ENCODE measurements at regions not wholly inside any gene's neighbourhood (a gene's known extent, or its start where the extent isn't known, plus 50 kb on each side); places are given as distances from the start of the nearest gene placed in this dataset.

- TF ChIP-seq CTCF (IDR thresholded peaks at IDR 0.05; ENCODE audit: low read depth, low read length, poor library complexity, severe bottlenecking), result no peak
- TF ChIP-seq EZH2phosphoT487 (IDR thresholded peaks at IDR 0.05; ENCODE audit: borderline replicate concordance, low read length), result no peak
- no peaks in the 10 kb centered on the region for H3K9me2 ChIP-seq (replicated peaks; ENCODE audit: control insufficient read depth, low read length)
- H3K79me2 ChIP-seq (ENCODE audit: control insufficient read depth, low read length), result no peaks in the 10 kb centered on the region
- no peaks in the 10 kb centered on the region for H3F3A ChIP-seq (ENCODE audit: control insufficient read depth, insufficient read depth)
- no peaks in the 10 kb centered on the region for H3K4me1 ChIP-seq (ENCODE audit: control insufficient read depth, low read length)
- H3K36me3 ChIP-seq (ENCODE audit: control insufficient read depth, low read length), result no peaks in the 10 kb centered on the region
- H3K4me3 ChIP-seq (ENCODE audit: low read length), result no peak overlapping the region
- no peaks in the 10 kb centered on the region for H3K9me3 ChIP-seq (ENCODE audit: control insufficient read depth, insufficient read depth, low read length)
- no peaks in the 10 kb centered on the region for H4K20me1 ChIP-seq (ENCODE audit: control insufficient read depth, insufficient read depth, low read depth, low read length)
- H3K4me2 ChIP-seq (ENCODE audit: low read length), result no peak overlapping the region
- no peaks in the 10 kb centered on the region for H3K27me3 ChIP-seq (ENCODE audit: control insufficient read depth, low read length)
- H3K27ac ChIP-seq (ENCODE audit: low read depth, low read length), result no peak overlapping the region
Measured at GRCh38 chr3:181860235-181860634, 148.5 kb downstream of the SOX2 start.

- Histone ChIP-seq H3K9me2 (replicated peaks; ENCODE audit: control insufficient read depth, low read length) (no peaks in the 10 kb centered on the region), H3K4me2 (ENCODE audit: low read length) (no peak overlapping the region), H3K4me3 (ENCODE audit: low read length) (no peak overlapping the region), H3K4me1 (ENCODE audit: control insufficient read depth, low read length) (no peaks in the 10 kb centered on the region), H4K20me1 (ENCODE audit: control insufficient read depth, insufficient read depth, low read depth, low read length) (no peaks in the 10 kb centered on the region), H3K9me3 (ENCODE audit: control insufficient read depth, insufficient read depth, low read length) (no peaks in the 10 kb centered on the region), H3K27ac (ENCODE audit: low read depth, low read length) (no peak overlapping the region), H3K79me2 (ENCODE audit: control insufficient read depth, low read length) (no peaks in the 10 kb centered on the region), H3K27me3 (ENCODE audit: control insufficient read depth, low read length) (no peaks in the 10 kb centered on the region), H3F3A (ENCODE audit: control insufficient read depth, insufficient read depth) (no peaks in the 10 kb centered on the region), H3K36me3 (ENCODE audit: control insufficient read depth, low read length) (no peaks in the 10 kb centered on the region)
- no peak for TF ChIP-seq EZH2phosphoT487 (IDR thresholded peaks at IDR 0.05; ENCODE audit: borderline replicate concordance, low read length)
- no peak for TF ChIP-seq CTCF (IDR thresholded peaks at IDR 0.05; ENCODE audit: low read depth, low read length, poor library complexity, severe bottlenecking)
Measured at GRCh38 chr3:181862502-181862901, 150.8 kb downstream of the SOX2 start.

- Histone ChIP-seq H4K20me1 (ENCODE audit: control insufficient read depth, insufficient read depth, low read depth, low read length) (no peaks in the 10 kb centered on the region), H3K79me2 (ENCODE audit: control insufficient read depth, low read length) (no peaks in the 10 kb centered on the region), H3K27ac (ENCODE audit: low read depth, low read length) (no peak overlapping the region), H3K4me1 (ENCODE audit: control insufficient read depth, low read length) (no peaks in the 10 kb centered on the region), H3F3A (ENCODE audit: control insufficient read depth, insufficient read depth) (no peaks in the 10 kb centered on the region), H3K36me3 (ENCODE audit: control insufficient read depth, low read length) (no peaks in the 10 kb centered on the region), H3K4me3 (ENCODE audit: low read length) (no peak overlapping the region), H3K9me2 (replicated peaks; ENCODE audit: control insufficient read depth, low read length) (no peaks in the 10 kb centered on the region), H3K27me3 (ENCODE audit: control insufficient read depth, low read length) (no peaks in the 10 kb centered on the region), H3K9me3 (ENCODE audit: control insufficient read depth, insufficient read depth, low read length) (no peaks in the 10 kb centered on the region), H3K4me2 (ENCODE audit: low read length) (no peak overlapping the region)
- TF ChIP-seq CTCF (IDR thresholded peaks at IDR 0.05; ENCODE audit: low read depth, low read length, poor library complexity, severe bottlenecking) (no peak), EZH2phosphoT487 (IDR thresholded peaks at IDR 0.05; ENCODE audit: borderline replicate concordance, low read length) (no peak)
Measured at GRCh38 chr3:181868576-181869082, 156.9 kb downstream of the SOX2 start.
